ENCODE measurements at regions not wholly inside any gene's neighbourhood (a gene's known extent, or its start where the extent isn't known, plus 50 kb on each side); places are given as distances from the start of the nearest gene placed in this dataset.

DNA sequence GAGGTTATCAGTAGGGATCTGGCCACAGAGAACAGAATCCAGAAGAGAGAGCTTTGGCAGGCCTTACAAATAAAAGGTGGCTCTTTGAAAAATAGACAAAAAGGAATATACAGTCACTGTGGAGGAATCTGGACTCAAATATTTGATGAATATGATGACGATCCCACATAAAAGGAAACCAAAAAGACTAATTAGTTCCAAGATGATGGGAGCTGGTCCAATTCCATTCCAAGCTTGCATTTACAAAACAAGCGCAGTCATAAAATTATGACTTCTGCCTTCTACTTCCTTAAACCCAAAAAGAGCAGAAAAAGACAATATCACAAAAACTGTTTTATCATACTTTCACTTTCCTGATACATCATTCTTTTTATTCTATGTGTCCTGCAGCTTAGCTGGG lies 285.8 kb downstream of the DIPK2A start:
- TF ChIP-seq EZH2 (IDR thresholded peaks at IDR 0.05; ENCODE audit: low read length, missing control alignments), result no peak
- Histone ChIP-seq H3K4me2 (ENCODE audit: extremely low read depth, insufficient read depth, low read length) (peak overlapping the region; percentile 9), H3K9me3 (ENCODE audit: control insufficient read depth, insufficient read depth, low read depth, low read length) (no peaks in the 10 kb centered on the region), H3K27ac (ENCODE audit: insufficient read depth, low read length) (no peak overlapping the region), H3K4me3 (replicated peaks in 1 of 4; ENCODE audit: control extremely low read depth in 1 of 4, insufficient read depth in 1 of 4, low read depth in 3 of 4, low read length in 4 of 4) (no peak overlapping the region), H4K20me1 (ENCODE audit: control insufficient read depth, extremely low read depth, insufficient read depth, low read length) (no peaks in the 10 kb centered on the region), H3K4me1 (ENCODE audit: control insufficient read depth, extremely low read depth, insufficient read depth, low read length) (no peaks in the 10 kb centered on the region), H3K27me3 (ENCODE audit: control insufficient read depth, insufficient read depth, low read length) (no peaks in the 10 kb centered on the region), H3K79me2 (ENCODE audit: control insufficient read depth, insufficient read depth, low read length) (no peaks in the 10 kb centered on the region), H3K9ac (ENCODE audit: insufficient read depth, low read length) (no peak overlapping the region), H2AFZ (ENCODE audit: low read length) (no peak overlapping the region), H3K36me3 (ENCODE audit: control insufficient read depth, insufficient read depth, low read length) (no peaks in the 10 kb centered on the region)
- DNase-seq (ENCODE audit: low read depth in 2 of 2), result peak in 1 of 2 donors; percentile 41

- Histone ChIP-seq H3K4me3 (replicated peaks in 1 of 4; ENCODE audit: control extremely low read depth in 1 of 4, insufficient read depth in 1 of 4, low read depth in 3 of 4, low read length in 4 of 4) (no peak overlapping the region), H4K20me1 (ENCODE audit: control insufficient read depth, extremely low read depth, insufficient read depth, low read length) (no peaks in the 10 kb centered on the region), H3K9me3 (ENCODE audit: control insufficient read depth, insufficient read depth, low read depth, low read length) (no peaks in the 10 kb centered on the region), H3K79me2 (ENCODE audit: control insufficient read depth, insufficient read depth, low read length) (no peaks in the 10 kb centered on the region), H3K27ac (ENCODE audit: insufficient read depth, low read length) (no peak overlapping the region), H3K4me1 (ENCODE audit: control insufficient read depth, extremely low read depth, insufficient read depth, low read length) (no peaks in the 10 kb centered on the region), H2AFZ (ENCODE audit: low read length) (no peak overlapping the region), H3K27me3 (ENCODE audit: control insufficient read depth, insufficient read depth, low read length) (no peaks in the 10 kb centered on the region), H3K36me3 (ENCODE audit: control insufficient read depth, insufficient read depth, low read length) (no peaks in the 10 kb centered on the region), H3K4me2 (ENCODE audit: extremely low read depth, insufficient read depth, low read length) (no peak overlapping the region), H3K9ac (ENCODE audit: insufficient read depth, low read length) (no peak overlapping the region)
- peak; percentile 15 to 29 for DNase-seq (ENCODE audit: low read depth in 2 of 2)
- TF ChIP-seq, protein P1, sequence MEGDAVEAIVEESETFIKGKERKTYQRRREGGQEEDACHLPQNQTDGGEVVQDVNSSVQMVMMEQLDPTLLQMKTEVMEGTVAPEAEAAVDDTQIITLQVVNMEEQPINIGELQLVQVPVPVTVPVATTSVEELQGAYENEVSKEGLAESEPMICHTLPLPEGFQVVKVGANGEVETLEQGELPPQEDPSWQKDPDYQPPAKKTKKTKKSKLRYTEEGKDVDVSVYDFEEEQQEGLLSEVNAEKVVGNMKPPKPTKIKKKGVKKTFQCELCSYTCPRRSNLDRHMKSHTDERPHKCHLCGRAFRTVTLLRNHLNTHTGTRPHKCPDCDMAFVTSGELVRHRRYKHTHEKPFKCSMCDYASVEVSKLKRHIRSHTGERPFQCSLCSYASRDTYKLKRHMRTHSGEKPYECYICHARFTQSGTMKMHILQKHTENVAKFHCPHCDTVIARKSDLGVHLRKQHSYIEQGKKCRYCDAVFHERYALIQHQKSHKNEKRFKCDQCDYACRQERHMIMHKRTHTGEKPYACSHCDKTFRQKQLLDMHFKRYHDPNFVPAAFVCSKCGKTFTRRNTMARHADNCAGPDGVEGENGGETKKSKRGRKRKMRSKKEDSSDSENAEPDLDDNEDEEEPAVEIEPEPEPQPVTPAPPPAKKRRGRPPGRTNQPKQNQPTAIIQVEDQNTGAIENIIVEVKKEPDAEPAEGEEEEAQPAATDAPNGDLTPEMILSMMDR (conservative IDR thresholded peaks at IDR 0.05 in 1 of 2, IDR thresholded peaks at IDR 0.05 in 1 of 2; ENCODE audit: low read depth in 1 of 2, low read length in 2 of 2), result no peak
- TF ChIP-seq EZH2 (IDR thresholded peaks at IDR 0.05; ENCODE audit: low read length, missing control alignments), result no peak
Measured at GRCh38 chr3:144259267-144259666, 287.6 kb downstream of the DIPK2A start.

GRCh38 chr3:144263706-144264105 lies 292.1 kb downstream of the DIPK2A start:
- Histone ChIP-seq H3K4me2 (ENCODE audit: extremely low read depth, insufficient read depth, low read length) (no peak overlapping the region), H3K27ac (ENCODE audit: insufficient read depth, low read length) (no peak overlapping the region), H3K79me2 (ENCODE audit: control insufficient read depth, insufficient read depth, low read length) (no peaks in the 10 kb centered on the region), H3K4me3 (replicated peaks in 1 of 4; ENCODE audit: control extremely low read depth in 1 of 4, insufficient read depth in 1 of 4, low read depth in 3 of 4, low read length in 4 of 4) (no peak overlapping the region), H4K20me1 (ENCODE audit: control insufficient read depth, extremely low read depth, insufficient read depth, low read length) (no peaks in the 10 kb centered on the region), H3K36me3 (ENCODE audit: control insufficient read depth, insufficient read depth, low read length) (no peaks in the 10 kb centered on the region), H2AFZ (ENCODE audit: low read length) (no peak overlapping the region), H3K9me3 (ENCODE audit: control insufficient read depth, insufficient read depth, low read depth, low read length) (no peaks in the 10 kb centered on the region), H3K4me1 (ENCODE audit: control insufficient read depth, extremely low read depth, insufficient read depth, low read length) (no peaks in the 10 kb centered on the region), H3K9ac (ENCODE audit: insufficient read depth, low read length) (no peak overlapping the region), H3K27me3 (ENCODE audit: control insufficient read depth, insufficient read depth, low read length) (no peaks in the 10 kb centered on the region)
- no peak for TF ChIP-seq EZH2 (IDR thresholded peaks at IDR 0.05; ENCODE audit: low read length, missing control alignments)
- TF ChIP-seq, protein P1 (conservative IDR thresholded peaks at IDR 0.05 in 1 of 2, IDR thresholded peaks at IDR 0.05 in 1 of 2; ENCODE audit: low read depth in 1 of 2, low read length in 2 of 2), result no peak
- DNase-seq (ENCODE audit: low read depth in 2 of 2), result no peak
